ENCODE measurements at regions not wholly inside any gene's neighbourhood (a gene's known extent, or its start where the extent isn't known, plus 50 kb on each side); places are given as distances from the start of the nearest gene placed in this dataset.

DNA sequence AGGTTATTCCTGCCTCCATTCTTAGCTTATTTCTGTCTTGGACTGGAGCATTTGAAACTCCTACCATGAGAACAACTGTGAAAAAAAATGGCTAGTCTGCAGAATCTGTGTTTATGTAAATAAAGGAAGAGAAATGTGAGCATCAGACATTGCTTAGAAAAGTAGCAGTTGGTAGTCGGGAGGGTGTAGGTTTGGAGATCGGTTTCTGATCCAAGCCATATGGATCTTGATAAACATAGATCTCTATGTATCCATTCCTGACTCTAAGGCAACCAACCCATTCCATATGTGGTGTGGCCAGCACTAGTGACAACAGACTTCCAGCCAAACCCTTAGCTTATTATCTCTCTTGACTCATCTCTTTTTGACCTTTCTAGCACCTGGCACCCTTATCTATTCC is 127.1 kb downstream of the NMUR2 start:
- TF ChIP-seq POLR2AphosphoS5 (IDR thresholded peaks at IDR 0.05) (no peak), POLR2A (IDR thresholded peaks at IDR 0.05) (no peak)
- TF ChIP-seq, protein P1, sequence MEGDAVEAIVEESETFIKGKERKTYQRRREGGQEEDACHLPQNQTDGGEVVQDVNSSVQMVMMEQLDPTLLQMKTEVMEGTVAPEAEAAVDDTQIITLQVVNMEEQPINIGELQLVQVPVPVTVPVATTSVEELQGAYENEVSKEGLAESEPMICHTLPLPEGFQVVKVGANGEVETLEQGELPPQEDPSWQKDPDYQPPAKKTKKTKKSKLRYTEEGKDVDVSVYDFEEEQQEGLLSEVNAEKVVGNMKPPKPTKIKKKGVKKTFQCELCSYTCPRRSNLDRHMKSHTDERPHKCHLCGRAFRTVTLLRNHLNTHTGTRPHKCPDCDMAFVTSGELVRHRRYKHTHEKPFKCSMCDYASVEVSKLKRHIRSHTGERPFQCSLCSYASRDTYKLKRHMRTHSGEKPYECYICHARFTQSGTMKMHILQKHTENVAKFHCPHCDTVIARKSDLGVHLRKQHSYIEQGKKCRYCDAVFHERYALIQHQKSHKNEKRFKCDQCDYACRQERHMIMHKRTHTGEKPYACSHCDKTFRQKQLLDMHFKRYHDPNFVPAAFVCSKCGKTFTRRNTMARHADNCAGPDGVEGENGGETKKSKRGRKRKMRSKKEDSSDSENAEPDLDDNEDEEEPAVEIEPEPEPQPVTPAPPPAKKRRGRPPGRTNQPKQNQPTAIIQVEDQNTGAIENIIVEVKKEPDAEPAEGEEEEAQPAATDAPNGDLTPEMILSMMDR (IDR thresholded peaks at IDR 0.05 in 8 of 11, conservative IDR thresholded peaks at IDR 0.05 in 3 of 11), result no peak
- 77 to 90% (median 88%) methylated on average over 2 of the region's 2 CpGs for WGBS, 5 donors
- H3K27ac ChIP-seq, result no peak overlapping the region
- H3K27me3 ChIP-seq (replicated peaks in 1 of 7), result no peaks in the 10 kb centered on the region
- H3K9me3 ChIP-seq, result peaks cover 0 to 8% (median 0%) of the 10 kb centered on the region in 8 donors
- no peaks in the 10 kb centered on the region for H3K4me1 ChIP-seq
- intact Hi-C loops (cut with DNase I; ENCODE audit: low total_unique reads), result no loop called here
- no peak overlapping the region for H3K4me3 ChIP-seq
- no peak for DNase-seq
- H3K36me3 ChIP-seq, result no peaks in the 10 kb centered on the region

DNA sequence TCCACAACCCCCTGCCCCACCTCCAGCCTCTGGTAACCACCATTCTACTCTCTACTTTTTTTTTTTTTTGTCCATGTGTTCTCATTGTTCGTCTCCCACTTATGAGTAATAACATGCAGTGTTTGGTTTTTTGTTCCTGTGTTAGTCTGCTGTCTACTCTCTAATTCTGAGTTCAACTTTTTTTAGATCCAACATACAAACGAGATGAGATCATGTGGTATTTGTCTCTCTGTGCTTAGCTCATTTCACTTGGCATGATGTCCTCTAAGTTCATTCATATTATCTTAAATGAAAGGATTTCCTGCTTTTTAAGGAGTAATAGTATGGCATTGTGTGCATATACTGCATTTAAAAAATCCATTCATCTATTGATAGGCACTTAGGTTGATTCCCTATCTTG is 130.9 kb downstream of the NMUR2 start:
- no peak for TF ChIP-seq POLR2AphosphoS5 (IDR thresholded peaks at IDR 0.05)
- TF ChIP-seq, protein P1 (IDR thresholded peaks at IDR 0.05 in 8 of 11, conservative IDR thresholded peaks at IDR 0.05 in 3 of 11), result no peak
- TF ChIP-seq POLR2A (IDR thresholded peaks at IDR 0.05), result no peak
- 37 to 65% (median 45%) methylated on average over 2 of the region's 2 CpGs for WGBS, 5 donors

DNA sequence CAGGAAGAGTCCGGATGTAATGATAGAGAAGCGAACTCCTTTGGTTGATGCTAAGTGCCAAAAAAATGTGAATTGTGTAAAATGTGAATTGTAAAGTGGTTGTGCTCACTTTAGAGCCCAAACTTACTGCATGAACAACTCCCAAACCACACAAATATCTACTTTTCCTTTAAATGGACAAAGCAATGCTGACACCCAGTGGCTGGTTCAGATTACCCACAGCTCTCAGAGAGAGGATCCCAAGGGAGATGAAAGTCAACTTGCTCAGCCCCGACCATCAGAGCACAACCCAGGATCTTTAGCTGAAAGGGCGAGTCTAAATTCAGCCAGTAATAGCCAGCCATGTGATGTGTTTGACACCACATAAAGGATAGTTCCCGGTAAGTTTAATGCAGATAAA is 133.7 kb downstream of the NMUR2 start:
- DNase-seq, result no peak
- Histone ChIP-seq H3K9me3 (no peaks in the 10 kb centered on the region), H3K36me3 (no peaks in the 10 kb centered on the region), H3K27ac (no peak overlapping the region), H3K4me3 (no peak overlapping the region), H3K27me3 (replicated peaks in 1 of 7) (no peaks in the 10 kb centered on the region), H3K4me1 (no peaks in the 10 kb centered on the region)
- TF ChIP-seq, protein P1 (IDR thresholded peaks at IDR 0.05 in 8 of 11, conservative IDR thresholded peaks at IDR 0.05 in 3 of 11), result no peak
- intact Hi-C loops (cut with DNase I; ENCODE audit: low total_unique reads), result no loop called here
- WGBS, 5 donors, result 51 to 61% (median 55%) methylated on average over 5 of the region's 5 CpGs

More for the DNA sequence above, 130.9 kb downstream of the NMUR2 start:
- Histone ChIP-seq H3K9me3 (no peaks in the 10 kb centered on the region), H3K4me1 (no peaks in the 10 kb centered on the region), H3K36me3 (no peaks in the 10 kb centered on the region), H3K27me3 (replicated peaks in 1 of 7) (no peaks in the 10 kb centered on the region), H3K27ac (no peak overlapping the region), H3K4me3 (no peak overlapping the region)
- no peak for DNase-seq
- intact Hi-C loops (cut with DNase I; ENCODE audit: low total_unique reads), result no loop called here

DNA sequence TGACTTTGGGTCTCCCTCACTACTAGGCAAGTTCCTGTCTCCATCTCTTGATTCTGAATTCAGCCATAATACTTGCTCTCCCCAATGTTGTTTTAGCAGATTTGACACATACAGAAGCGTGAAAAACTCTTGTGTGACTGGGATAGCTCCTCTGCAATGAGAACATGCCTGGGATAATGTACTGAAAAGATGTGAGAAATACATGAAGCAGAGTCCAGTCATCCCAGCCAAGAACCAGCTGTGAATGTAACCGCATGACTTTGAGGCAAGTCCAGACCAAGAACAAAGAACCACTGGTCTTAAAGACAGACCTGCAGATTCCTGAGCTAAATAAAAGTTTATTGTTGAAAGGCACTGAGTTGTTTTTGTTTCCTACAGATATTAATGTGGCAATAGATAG is 135.0 kb downstream of the NMUR2 start:
- H3K4me3 ChIP-seq, result no peak overlapping the region
- H3K36me3 ChIP-seq, result no peaks in the 10 kb centered on the region
- 64 to 84% (median 77%) methylated on average over 2 of the region's 2 CpGs for WGBS, 5 donors
- no peak overlapping the region for H3K27ac ChIP-seq
- no peaks in the 10 kb centered on the region for H3K4me1 ChIP-seq
- no peak for DNase-seq
- intact Hi-C loops (cut with DNase I; ENCODE audit: low total_unique reads), result no loop called here
- no peaks in the 10 kb centered on the region for H3K27me3 ChIP-seq (replicated peaks in 1 of 7)
- no peaks in the 10 kb centered on the region for H3K9me3 ChIP-seq
- TF ChIP-seq POLR2A (IDR thresholded peaks at IDR 0.05) (no peak), POLR2AphosphoS5 (IDR thresholded peaks at IDR 0.05) (no peak)
- TF ChIP-seq, protein P1 (IDR thresholded peaks at IDR 0.05 in 8 of 11, conservative IDR thresholded peaks at IDR 0.05 in 3 of 11), result no peak
